OCI-LY1 (cell line): ENCODE measurements at regions not wholly inside any gene's neighbourhood (a gene's known extent, or its start where the extent isn't known, plus 50 kb on each side); places are given as distances from the start of the nearest gene placed in this dataset.

ENCODE experiments used
- H2AFZ ChIP-seq: fragments of 200-600 bp; sonication (generic), shearing (Covaris generic); 2 replicates; pipeline ENCODE4 v1.6.0; 2014; ENCODE audit warnings: antibody characterized with exemption, mild to moderate bottlenecking, low read length
- H3F3A ChIP-seq: fragments of 200-600 bp; sonication (generic), shearing (Covaris generic); 2 replicates; pipeline ENCODE4 v1.6.0; 2014; ENCODE audit warnings: mild to moderate bottlenecking, antibody characterized with exemption, low read length, moderate library complexity; ENCODE audit not compliant: insufficient read depth
- H3K27ac ChIP-seq: fragments of 200-600 bp; sonication (generic); 2 replicates; pipeline ENCODE4 v1.5.1; 2014; ENCODE audit warnings: low read length, mixed run types, mild to moderate bottlenecking, low read depth; ENCODE audit not compliant: poor library complexity, severe bottlenecking
- H3K27me3 ChIP-seq: fragments of 200-600 bp; sonication (generic); 2 replicates; pipeline ENCODE4 v1.6.0; 2014; ENCODE audit warnings: antibody characterized with exemption, mild to moderate bottlenecking, low read length, moderate library complexity; ENCODE audit not compliant: insufficient read depth
- H3K36me3 ChIP-seq: fragments of 200-600 bp; sonication (generic); 2 replicates; pipeline ENCODE4 v1.6.1; 2014; ENCODE audit warnings: mild to moderate bottlenecking, antibody characterized with exemption, low read length, moderate library complexity, mixed read lengths; ENCODE audit not compliant: insufficient read depth
- H3K4me1 ChIP-seq: fragments of 200-600 bp; sonication (generic); 2 replicates; pipeline ENCODE4 v1.5.1; 2014; ENCODE audit warnings: mild to moderate bottlenecking, low read length, moderate library complexity; ENCODE audit not compliant: insufficient read depth, severe bottlenecking
- H3K4me2 ChIP-seq: fragments of 200-600 bp; sonication (generic), shearing (Covaris generic); 2 replicates; pipeline ENCODE4 v1.6.1; 2014; ENCODE audit warnings: low read length
- H3K4me3 ChIP-seq: fragments of 200-600 bp; sonication (generic); 2 replicates; pipeline ENCODE4 v1.5.1; 2014; ENCODE audit warnings: low read length, low read depth, mild to moderate bottlenecking, mixed read lengths; ENCODE audit not compliant: poor library complexity, severe bottlenecking
- H3K79me2 ChIP-seq: fragments of 200-600 bp; shearing (Covaris generic); 2 replicates; pipeline ENCODE4 v1.6.1; 2016; ENCODE audit warnings: mixed run types, low read length, mixed read lengths; ENCODE audit not compliant: insufficient read depth
- H3K9ac ChIP-seq: fragments of 200-600 bp; sonication (generic), shearing (Covaris generic); 2 replicates; pipeline ENCODE4 v1.6.1; 2014; ENCODE audit warnings: mild to moderate bottlenecking, low read length, mixed read lengths
- H3K9me2 ChIP-seq: fragments of 200-600 bp; sonication (generic), shearing (Covaris generic); 2 replicates; pipeline ENCODE4 v1.6.1; 2014; ENCODE audit warnings: low read depth, mild to moderate bottlenecking, low read length, mixed read lengths
- H3K9me3 ChIP-seq: fragments of 200-600 bp; shearing (Covaris generic); 2 replicates; pipeline ENCODE4 v1.6.1; 2014; ENCODE audit warnings: low read length, mixed read lengths
- H4K20me1 ChIP-seq: fragments of 200-600 bp; sonication (generic), shearing (Covaris generic); 2 replicates; pipeline ENCODE4 v1.6.0; 2016; ENCODE audit warnings: mild to moderate bottlenecking, low read length; ENCODE audit not compliant: insufficient read depth
- EZH2 ChIP-seq: fragments of 200-600 bp; sonication (generic), shearing (Covaris generic); IDR thresholded peaks from 2 replicates; pipeline ENCODE4 v1.8.0; 2017; ENCODE audit warnings: borderline replicate concordance, mixed run types, mild to moderate bottlenecking, antibody characterized with exemption, low read length, moderate library complexity, mixed read lengths
- TF ChIP-seq, protein P1 (sequence below): fragments of 200-600 bp; sonication (generic), shearing (Covaris generic); IDR thresholded peaks from 2 replicates; pipeline ENCODE4 v1.5.1; 2017; ENCODE audit warnings: mild to moderate bottlenecking, antibody characterized with exemption, low read length, moderate library complexity, mixed read lengths

DNA sequence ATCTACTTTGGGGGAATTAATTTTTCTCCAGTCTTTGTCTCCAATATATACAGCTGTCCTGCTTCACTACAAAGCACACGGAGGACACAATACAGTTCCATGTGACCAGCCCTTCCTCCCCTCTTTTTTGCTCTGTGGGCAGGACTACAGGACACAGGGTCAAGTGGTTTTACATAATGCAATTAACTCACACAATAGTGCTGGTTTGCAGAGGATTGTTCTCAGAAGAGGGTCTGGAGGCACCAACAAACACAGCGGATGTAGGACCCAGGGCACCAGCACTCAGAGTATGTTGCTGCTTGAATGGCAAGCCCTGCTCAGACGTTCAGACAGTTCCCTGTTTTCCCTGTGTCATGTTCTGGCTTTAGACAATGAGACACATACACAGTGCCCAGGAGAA lies 52.0 kb upstream of the NPTX2 start:
- Histone ChIP-seq H3K9me3 (peaks cover 2% of the 10 kb centered on the region; the same call in 1 of the 2 replicates), H3F3A (no peaks in the 10 kb centered on the region), H3K36me3 (no peaks in the 10 kb centered on the region; the same call in 1 of the 2 replicates), H3K27me3 (peaks cover 26% of the 10 kb centered on the region; the same call in 1 of the 2 replicates), H2AFZ (no peak overlapping the region), H3K27ac (no peak overlapping the region), H3K9me2 (no peaks in the 10 kb centered on the region), H3K4me1 (no peaks in the 10 kb centered on the region), H3K79me2 (no peaks in the 10 kb centered on the region), H3K4me3 (no peak overlapping the region), H3K4me2 (no peak overlapping the region), H3K9ac (no peak overlapping the region), H4K20me1 (no peaks in the 10 kb centered on the region)
- TF ChIP-seq, protein P1, sequence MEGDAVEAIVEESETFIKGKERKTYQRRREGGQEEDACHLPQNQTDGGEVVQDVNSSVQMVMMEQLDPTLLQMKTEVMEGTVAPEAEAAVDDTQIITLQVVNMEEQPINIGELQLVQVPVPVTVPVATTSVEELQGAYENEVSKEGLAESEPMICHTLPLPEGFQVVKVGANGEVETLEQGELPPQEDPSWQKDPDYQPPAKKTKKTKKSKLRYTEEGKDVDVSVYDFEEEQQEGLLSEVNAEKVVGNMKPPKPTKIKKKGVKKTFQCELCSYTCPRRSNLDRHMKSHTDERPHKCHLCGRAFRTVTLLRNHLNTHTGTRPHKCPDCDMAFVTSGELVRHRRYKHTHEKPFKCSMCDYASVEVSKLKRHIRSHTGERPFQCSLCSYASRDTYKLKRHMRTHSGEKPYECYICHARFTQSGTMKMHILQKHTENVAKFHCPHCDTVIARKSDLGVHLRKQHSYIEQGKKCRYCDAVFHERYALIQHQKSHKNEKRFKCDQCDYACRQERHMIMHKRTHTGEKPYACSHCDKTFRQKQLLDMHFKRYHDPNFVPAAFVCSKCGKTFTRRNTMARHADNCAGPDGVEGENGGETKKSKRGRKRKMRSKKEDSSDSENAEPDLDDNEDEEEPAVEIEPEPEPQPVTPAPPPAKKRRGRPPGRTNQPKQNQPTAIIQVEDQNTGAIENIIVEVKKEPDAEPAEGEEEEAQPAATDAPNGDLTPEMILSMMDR = no peak
- no peak for TF ChIP-seq EZH2

DNA sequence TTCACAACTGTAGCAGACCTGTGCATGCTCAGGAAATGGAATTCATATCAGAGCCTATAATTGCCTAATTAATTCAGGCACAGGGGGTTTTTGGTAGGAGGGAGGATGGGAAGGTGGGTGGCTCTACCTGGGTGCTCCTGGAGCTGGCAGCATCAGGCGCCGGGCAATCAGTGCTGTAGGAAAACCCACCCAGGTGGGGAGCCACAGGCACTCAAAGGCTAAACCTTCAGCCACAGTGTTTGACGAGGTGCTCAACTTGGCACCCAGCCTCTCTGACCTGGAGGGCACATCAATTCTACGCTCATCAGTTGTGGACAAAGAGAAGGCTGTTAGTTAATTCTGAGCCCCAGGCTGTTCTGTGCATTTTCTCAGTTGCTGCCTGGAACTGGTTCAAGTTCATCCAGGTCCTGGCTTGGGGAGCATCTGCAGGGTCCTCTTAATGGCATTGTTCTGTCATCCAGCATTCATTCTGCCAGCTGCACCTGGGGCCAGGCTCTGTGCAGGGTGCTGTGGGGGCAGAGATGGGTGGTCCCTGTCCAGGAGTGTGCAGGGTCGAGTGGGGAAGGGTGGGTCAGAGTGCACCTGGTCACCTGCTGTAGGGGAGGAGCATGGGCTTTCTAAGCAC lies 54.1 kb upstream of the NPTX2 start:
- Histone ChIP-seq H2AFZ (no peak overlapping the region), H3K36me3 (no peaks in the 10 kb centered on the region; the same call in 1 of the 2 replicates), H3K9ac (no peak overlapping the region), H3K4me1 (no peaks in the 10 kb centered on the region), H3K79me2 (no peaks in the 10 kb centered on the region), H3F3A (no peaks in the 10 kb centered on the region), H3K9me3 (peaks cover 4% of the 10 kb centered on the region; the same call in 1 of the 2 replicates), H3K4me3 (no peak overlapping the region), H3K27ac (no peak overlapping the region), H4K20me1 (no peaks in the 10 kb centered on the region), H3K9me2 (no peaks in the 10 kb centered on the region), H3K4me2 (no peak overlapping the region), H3K27me3 (peaks cover 25% of the 10 kb centered on the region; the same call in 1 of the 2 replicates)
- TF ChIP-seq, protein P1 = no peak
- TF ChIP-seq EZH2 = no peak

DNA sequence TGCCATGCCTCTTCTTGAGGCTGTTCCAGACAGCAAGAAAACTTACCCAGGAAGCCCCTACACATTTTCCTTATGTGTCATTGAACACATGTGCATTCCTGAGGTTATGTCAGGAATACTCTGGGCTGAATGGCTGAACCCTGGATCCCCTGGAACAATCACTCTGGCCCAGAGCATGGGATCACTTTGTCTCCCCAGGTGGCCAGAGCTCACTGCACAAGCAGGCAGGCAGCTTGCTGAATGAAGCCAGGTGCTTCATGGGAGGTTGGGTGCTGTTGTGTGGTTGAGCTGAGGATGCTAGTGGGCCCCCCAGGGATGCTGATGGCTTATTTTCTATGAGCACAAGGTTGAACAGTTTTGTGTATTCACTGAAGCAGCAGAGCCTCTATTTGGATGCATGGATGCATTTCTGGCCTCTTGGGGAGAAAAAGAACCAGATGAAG lies 54.7 kb upstream of the NPTX2 start:
- H3K27ac ChIP-seq = no peak overlapping the region
- H3K4me1 ChIP-seq = no peaks in the 10 kb centered on the region
- H2AFZ ChIP-seq = no peak overlapping the region
- no peaks in the 10 kb centered on the region for H3K79me2 ChIP-seq
- H3K9me3 ChIP-seq = peaks cover 4% of the 10 kb centered on the region; the same call in 1 of the 2 replicates
- H3K9me2 ChIP-seq = no peaks in the 10 kb centered on the region
- H3K4me2 ChIP-seq = no peak overlapping the region
- H3K4me3 ChIP-seq = no peak overlapping the region
- H3K27me3 ChIP-seq = peaks cover 25% of the 10 kb centered on the region; the same call in 1 of the 2 replicates
- TF ChIP-seq, protein P1 = no peak
- no peak for TF ChIP-seq EZH2
- H4K20me1 ChIP-seq = no peaks in the 10 kb centered on the region
- H3K36me3 ChIP-seq = no peaks in the 10 kb centered on the region; the same call in 1 of the 2 replicates
- H3F3A ChIP-seq = no peaks in the 10 kb centered on the region
- H3K9ac ChIP-seq = no peak overlapping the region
